Uterus (tissue), 3 donors: ENCODE measurements at regions not wholly inside any gene's neighbourhood (a gene's known extent, or its start where the extent isn't known, plus 50 kb on each side); places are given as distances from the start of the nearest gene placed in this dataset.

ENCODE experiments used
- DNase-seq, 2 donors: peaks; one replicate each; pipeline ENCODE4 v3.0.0-alpha.2; 2019 to 2020
- H3K27ac ChIP-seq, 2 donors: fragments of 200-600 bp; sonication (generic); 1 replicate in 1 of 2; 2 replicates in 1 of 2; pipeline ENCODE4 v1.5.1; 2016 to 2018
- H3K27me3 ChIP-seq, 2 donors: fragments of 200-600 bp; sonication (generic); one replicate each; pipeline ENCODE4 v1.5.1; 2018 to 2019; ENCODE audit warnings: control low read depth in 1 of 2
- H3K36me3 ChIP-seq, 2 donors: fragments of 200-600 bp; sonication (generic); one replicate each; pipeline ENCODE4 v1.5.1; 2019; ENCODE audit warnings: control low read depth in 1 of 2
- H3K4me1 ChIP-seq, 2 donors: fragments of 200-600 bp; sonication (generic); one replicate each; pipeline ENCODE4 v1.5.1; 2018 to 2019; ENCODE audit warnings: control low read depth in 1 of 2
- H3K4me3 ChIP-seq, 2 donors: fragments of 200-600 bp; sonication (generic); 1 replicate in 1 of 2; 2 replicates in 1 of 2; pipeline ENCODE4 v1.5.1; 2018 to 2019; ENCODE audit warnings: mild to moderate bottlenecking in 1 of 2
- H3K9me3 ChIP-seq, 2 donors: fragments of 200-600 bp; sonication (generic); one replicate each; pipeline ENCODE4 v1.5.1; 2019; ENCODE audit warnings: control low read depth in 1 of 2
- POLR2A ChIP-seq, 2 donors: fragments of 450-650 bp; IDR thresholded peaks; one replicate each; pipeline ENCODE4 v1.6.1; 2016; ENCODE audit warnings: antibody characterized with exemption in 2 of 2, mild to moderate bottlenecking in 1 of 2, moderate library complexity in 1 of 2
- intact Hi-C: fragments of 100-400 bp; cut with DNase I; formaldehyde crosslinking; loops from one replicate; pipeline ENCODE4 v1.15.1; 2023; ENCODE audit warnings: low total_unique reads
- TF ChIP-seq, protein P1 (sequence below), 4 experiments: fragments of 200-600 bp in 2 of 4; fragments of 450-650 bp in 2 of 4; sonication (generic) in 2 of 4; IDR thresholded peaks; one replicate each; pipeline ENCODE4 v1.5.1; 2016 to 2019; ENCODE audit warnings: antibody characterized with exemption in 4 of 4, mild to moderate bottlenecking in 2 of 4, moderate library complexity in 1 of 4
- donor health status: DM: yes; HTN: yes; CAD: no.

DNA sequence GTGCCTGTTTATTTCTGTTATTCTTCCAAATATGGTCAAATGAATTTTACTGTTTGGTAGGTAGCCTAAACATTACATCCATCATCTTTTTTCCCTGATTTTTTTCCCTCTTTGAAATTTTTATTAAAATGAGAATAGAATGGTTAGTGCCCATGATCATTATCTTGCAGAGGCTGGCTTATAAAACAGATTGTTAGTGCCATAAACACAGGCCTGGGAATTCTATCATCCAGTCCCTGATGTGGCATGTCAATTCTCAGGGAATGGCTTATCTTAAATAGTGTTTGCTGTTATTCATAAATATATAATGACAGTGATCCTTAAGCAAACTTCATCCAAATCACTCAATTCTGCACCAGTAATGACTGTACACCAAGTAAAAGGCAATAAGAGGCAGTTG, 207.3 kb downstream of the TUSC7 start:
- intact Hi-C loops: no loop called here
- H3K4me1 ChIP-seq: no peaks in the 10 kb centered on the region
- no peaks in the 10 kb centered on the region for H3K27me3 ChIP-seq
- DNase-seq: no peak
- no peak overlapping the region for H3K4me3 ChIP-seq
- no peaks in the 10 kb centered on the region for H3K36me3 ChIP-seq
- no peak overlapping the region for H3K27ac ChIP-seq
- TF ChIP-seq POLR2A (IDR thresholded peaks at IDR 0.05): no peak
- TF ChIP-seq, protein P1, sequence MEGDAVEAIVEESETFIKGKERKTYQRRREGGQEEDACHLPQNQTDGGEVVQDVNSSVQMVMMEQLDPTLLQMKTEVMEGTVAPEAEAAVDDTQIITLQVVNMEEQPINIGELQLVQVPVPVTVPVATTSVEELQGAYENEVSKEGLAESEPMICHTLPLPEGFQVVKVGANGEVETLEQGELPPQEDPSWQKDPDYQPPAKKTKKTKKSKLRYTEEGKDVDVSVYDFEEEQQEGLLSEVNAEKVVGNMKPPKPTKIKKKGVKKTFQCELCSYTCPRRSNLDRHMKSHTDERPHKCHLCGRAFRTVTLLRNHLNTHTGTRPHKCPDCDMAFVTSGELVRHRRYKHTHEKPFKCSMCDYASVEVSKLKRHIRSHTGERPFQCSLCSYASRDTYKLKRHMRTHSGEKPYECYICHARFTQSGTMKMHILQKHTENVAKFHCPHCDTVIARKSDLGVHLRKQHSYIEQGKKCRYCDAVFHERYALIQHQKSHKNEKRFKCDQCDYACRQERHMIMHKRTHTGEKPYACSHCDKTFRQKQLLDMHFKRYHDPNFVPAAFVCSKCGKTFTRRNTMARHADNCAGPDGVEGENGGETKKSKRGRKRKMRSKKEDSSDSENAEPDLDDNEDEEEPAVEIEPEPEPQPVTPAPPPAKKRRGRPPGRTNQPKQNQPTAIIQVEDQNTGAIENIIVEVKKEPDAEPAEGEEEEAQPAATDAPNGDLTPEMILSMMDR (IDR thresholded peaks at IDR 0.05): no peak
- no peaks in the 10 kb centered on the region for H3K9me3 ChIP-seq

DNA sequence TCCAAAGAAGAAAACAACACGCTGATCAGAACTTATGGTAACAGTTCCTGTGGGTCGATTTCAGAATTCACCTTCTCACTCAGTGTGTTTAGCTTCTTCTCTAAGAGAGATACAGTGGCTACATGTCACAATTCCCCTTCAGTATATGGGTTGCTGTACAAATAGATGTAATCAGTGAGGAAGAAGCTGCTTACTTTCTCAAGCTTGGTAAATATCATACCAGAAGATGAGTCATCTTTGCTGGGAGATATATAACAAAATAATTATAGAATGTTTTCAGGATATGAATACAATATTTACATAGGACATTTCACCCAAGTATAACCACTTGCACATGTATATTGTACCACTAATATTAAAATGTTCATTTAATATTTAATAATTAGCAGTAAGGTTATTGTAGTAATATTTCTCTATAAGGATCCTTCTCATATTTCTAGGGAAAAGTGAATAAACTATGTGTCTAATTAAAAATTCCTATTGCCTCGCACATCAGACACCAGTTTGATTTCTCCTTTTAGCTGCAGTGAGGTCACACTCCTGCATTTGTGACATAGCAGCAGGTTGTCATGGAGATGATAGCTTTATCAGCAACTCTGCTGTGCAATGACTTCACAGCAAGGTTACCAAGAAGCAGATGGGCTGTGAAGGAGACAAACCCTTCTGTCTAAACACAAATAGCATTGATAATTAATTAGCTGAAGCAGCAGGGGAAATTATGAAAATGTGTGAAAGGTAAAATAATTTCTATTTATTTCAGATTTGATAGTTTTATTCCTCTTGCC, 211.4 kb downstream of the TUSC7 start:
- Histone ChIP-seq H3K9me3 (no peaks in the 10 kb centered on the region), H3K4me1 (no peaks in the 10 kb centered on the region), H3K36me3 (no peaks in the 10 kb centered on the region), H3K27ac (no peak overlapping the region), H3K27me3 (no peaks in the 10 kb centered on the region), H3K4me3 (no peak overlapping the region)
- intact Hi-C loops: no loop called here
- TF ChIP-seq, protein P1 (IDR thresholded peaks at IDR 0.05): no peak
- TF ChIP-seq POLR2A (IDR thresholded peaks at IDR 0.05): no peak
- no peak for DNase-seq

- intact Hi-C loops: no loop called here
- Histone ChIP-seq H3K36me3 (no peaks in the 10 kb centered on the region), H3K4me3 (no peak overlapping the region), H3K27me3 (no peaks in the 10 kb centered on the region), H3K9me3 (no peaks in the 10 kb centered on the region), H3K27ac (no peak overlapping the region), H3K4me1 (no peaks in the 10 kb centered on the region)
- TF ChIP-seq POLR2A (IDR thresholded peaks at IDR 0.05): no peak
- TF ChIP-seq, protein P1 (IDR thresholded peaks at IDR 0.05): no peak
- DNase-seq: no peak
Observed at GRCh38 chr3:116927918-116928317, 218.3 kb downstream of the TUSC7 start.

- Histone ChIP-seq H3K27me3 (no peaks in the 10 kb centered on the region), H3K9me3 (no peaks in the 10 kb centered on the region), H3K36me3 (no peaks in the 10 kb centered on the region), H3K27ac (no peak overlapping the region), H3K4me3 (no peak overlapping the region), H3K4me1 (no peaks in the 10 kb centered on the region)
- no peak for DNase-seq
- no peak for TF ChIP-seq POLR2A (IDR thresholded peaks at IDR 0.05)
- TF ChIP-seq, protein P1 (IDR thresholded peaks at IDR 0.05): no peak
- intact Hi-C loops: no loop called here
Observed at GRCh38 chr3:116929505-116930222, 220.1 kb downstream of the TUSC7 start.

- intact Hi-C loops: no loop called here
- Histone ChIP-seq H3K4me1 (no peaks in the 10 kb centered on the region), H3K27me3 (no peaks in the 10 kb centered on the region), H3K36me3 (no peaks in the 10 kb centered on the region), H3K27ac (no peak overlapping the region), H3K4me3 (no peak overlapping the region), H3K9me3 (no peaks in the 10 kb centered on the region)
- TF ChIP-seq POLR2A (IDR thresholded peaks at IDR 0.05): no peak
- TF ChIP-seq, protein P1 (IDR thresholded peaks at IDR 0.05): no peak
- DNase-seq: no peak
Observed at GRCh38 chr3:116930786-116931185, 221.2 kb downstream of the TUSC7 start.
